ENCODE measurements at regions not wholly inside any gene's neighbourhood (a gene's known extent, or its start where the extent isn't known, plus 50 kb on each side); places are given as distances from the start of the nearest gene placed in this dataset.

- no peaks in the 10 kb centered on the region for H3K9me3 Mint-ChIP-seq
- H3K4me1 ChIP-seq (ENCODE audit: insufficient read depth): no peaks in the 10 kb centered on the region
- no peak overlapping the region for H3K4me3 Mint-ChIP-seq
- no peak for ATAC-seq
- no peaks in the 10 kb centered on the region for H3K36me3 Mint-ChIP-seq (ENCODE audit: low read depth)
- DNase-seq (ENCODE audit: low spot score): no peak
- H3K27me3 ChIP-seq (ENCODE audit: insufficient read depth): no peaks in the 10 kb centered on the region
- no peak overlapping the region for H3K27ac ChIP-seq (ENCODE audit: low read depth)
- H3K36me3 ChIP-seq (ENCODE audit: insufficient read depth): no peaks in the 10 kb centered on the region
- TF ChIP-seq STAT1 (IDR thresholded peaks at IDR 0.05; ENCODE audit: unreplicated experiment): no peak
- no peak for TF ChIP-seq POLR2AphosphoS5 (IDR thresholded peaks at IDR 0.05; ENCODE audit: low read depth)
- TF ChIP-seq JUNB (IDR thresholded peaks at IDR 0.05; ENCODE audit: unreplicated experiment): no peak
- TF ChIP-seq EZH2 (IDR thresholded peaks at IDR 0.05; ENCODE audit: low read depth, unreplicated experiment): no peak
- TF ChIP-seq EZH2phosphoT487 (IDR thresholded peaks at IDR 0.05; ENCODE audit: unreplicated experiment): no peak
- TF ChIP-seq CTCF (conservative IDR thresholded peaks at IDR 0.05; ENCODE audit: low read depth in 2 of 2): no peak
- TF ChIP-seq REST (IDR thresholded peaks at IDR 0.05; ENCODE audit: unreplicated experiment): no peak
- TF ChIP-seq ZNF462 (CRISPR knock-in tag; IDR thresholded peaks at IDR 0.05): no peak
- no peak for TF ChIP-seq ZNF114 (CRISPR knock-in tag; IDR thresholded peaks at IDR 0.05)
- no peak for TF ChIP-seq ETS1 (IDR thresholded peaks at IDR 0.05)
- no peak for TF ChIP-seq ZNF331 (CRISPR knock-in tag; IDR thresholded peaks at IDR 0.05; ENCODE audit: low read depth)
- TF ChIP-seq NANOG (IDR thresholded peaks at IDR 0.05; ENCODE audit: borderline replicate concordance): no peak
- TF ChIP-seq CREB1 (CRISPR knock-in tag; IDR thresholded peaks at IDR 0.05; ENCODE audit: low read depth): no peak
- H3K9me2 ChIP-seq (ENCODE audit: insufficient read depth): no peaks in the 10 kb centered on the region
- no peaks in the 10 kb centered on the region for H3K79me2 ChIP-seq (replicated peaks; ENCODE audit: insufficient read depth)
- no peaks in the 10 kb centered on the region for H3K4me1 Mint-ChIP-seq
- H3K27me3 Mint-ChIP-seq (ENCODE audit: insufficient read depth, low read depth, poor library complexity): no peaks in the 10 kb centered on the region
- H3K4me2 ChIP-seq: no peak overlapping the region
- no peaks in the 10 kb centered on the region for H4K20me1 ChIP-seq (replicated peaks; ENCODE audit: insufficient read depth)
- H3F3A ChIP-seq (replicated peaks; ENCODE audit: low read depth): no peaks in the 10 kb centered on the region
- no peak overlapping the region for H3K4me3 ChIP-seq
- no peak overlapping the region for H2AFZ ChIP-seq
- H3K27ac Mint-ChIP-seq: no peak overlapping the region
Measured at GRCh38 chrX:5314148-5314547, 914.5 kb downstream of the NLGN4X start.
